Non-pigmented ciliary epithelial cell (primary cell): ENCODE measurements at regions not wholly inside any gene's neighbourhood (a gene's known extent, or its start where the extent isn't known, plus 50 kb on each side); places are given as distances from the start of the nearest gene placed in this dataset.
A peak's percentile ranks its signal among the peaks of the same experiment; 100 is the strongest.
"Not testable (repeated sequence)": the region's sequence is repeated elsewhere in the genome, so short reads cannot be mapped to it uniquely, and the experiment has no call there.

Experiments used
- DNase-seq: peaks from one replicate; pipeline ENCODE4 v3.0.0-alpha.2; 2010; ENCODE audit warnings: low read depth

- DNase-seq: peak; percentile 47
Observed at GRCh38 chr16:50497592-50497991, 50.6 kb upstream of the NKD1 start.

GRCh38 chr16:50496990-50497389 lies 51.2 kb upstream of the NKD1 start:
- no peak for DNase-seq

- no peak for DNase-seq
Observed at GRCh38 chr16:50495673-50496072, 52.5 kb upstream of the NKD1 start.

- no peak for DNase-seq
Observed at GRCh38 chr16:50494501-50495491, 53.4 kb upstream of the NKD1 start.

- no peak for DNase-seq
Observed at GRCh38 chr16:50491516-50491915, 56.7 kb upstream of the NKD1 start.

DNA sequence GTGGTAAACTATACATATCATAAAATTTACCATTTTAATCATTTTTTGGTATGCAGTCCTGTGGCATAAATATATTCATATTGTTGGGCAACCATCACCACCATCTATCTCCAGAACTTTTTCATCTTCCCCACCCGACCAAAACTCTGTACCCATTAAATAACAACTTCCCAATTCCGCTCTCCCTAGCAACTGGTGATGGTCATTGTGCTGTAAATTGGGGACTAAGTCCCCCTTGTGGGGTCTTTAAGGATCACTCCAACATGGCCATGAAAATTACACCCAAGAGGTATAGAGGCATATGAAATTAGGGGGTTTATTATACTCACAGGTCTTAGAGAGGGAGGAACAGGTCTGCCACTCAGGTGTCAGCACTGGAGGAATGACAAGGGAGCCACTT lies 57.4 kb upstream of the NKD1 start:
- DNase-seq: no peak

DNA sequence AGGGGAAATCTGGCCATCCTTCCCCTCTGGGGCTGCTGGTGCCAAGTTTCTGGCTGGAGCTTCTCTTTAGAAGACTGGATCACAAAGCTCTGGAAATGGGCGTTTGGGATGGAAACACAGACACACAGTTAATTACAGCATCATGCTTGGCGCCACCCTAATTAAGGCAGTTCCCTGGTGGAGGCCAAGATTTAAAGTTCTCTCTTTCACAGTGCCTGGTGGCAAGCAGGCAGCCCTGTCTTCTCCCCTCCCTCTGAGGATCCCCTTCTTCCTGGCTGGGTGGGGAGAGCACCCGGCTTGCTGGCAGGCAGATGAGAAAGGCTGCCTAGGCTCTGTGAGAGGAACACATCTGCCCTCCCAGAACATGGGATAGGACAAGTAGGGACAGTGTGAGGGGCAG lies 59.0 kb upstream of the NKD1 start:
- no peak for DNase-seq

DNA sequence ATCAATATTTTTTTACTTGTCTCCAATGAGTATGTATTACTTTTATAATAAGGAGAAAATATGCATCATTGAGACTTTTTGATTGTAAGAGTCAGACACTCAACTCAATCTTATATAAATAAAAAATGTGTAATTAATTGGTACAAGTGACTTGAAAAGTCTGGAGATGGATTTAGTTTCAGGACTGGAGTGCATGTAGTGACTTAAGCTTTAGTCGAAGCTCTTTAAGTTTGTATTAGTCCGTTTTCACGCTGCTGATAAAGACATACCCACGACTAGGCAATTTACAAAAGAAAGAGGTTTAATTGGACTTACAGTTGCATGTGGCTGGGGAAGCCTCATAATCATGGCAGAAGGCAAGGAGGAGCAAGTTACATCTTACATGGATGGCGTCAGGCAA lies 60.7 kb upstream of the NKD1 start:
- DNase-seq: no peak

DNA sequence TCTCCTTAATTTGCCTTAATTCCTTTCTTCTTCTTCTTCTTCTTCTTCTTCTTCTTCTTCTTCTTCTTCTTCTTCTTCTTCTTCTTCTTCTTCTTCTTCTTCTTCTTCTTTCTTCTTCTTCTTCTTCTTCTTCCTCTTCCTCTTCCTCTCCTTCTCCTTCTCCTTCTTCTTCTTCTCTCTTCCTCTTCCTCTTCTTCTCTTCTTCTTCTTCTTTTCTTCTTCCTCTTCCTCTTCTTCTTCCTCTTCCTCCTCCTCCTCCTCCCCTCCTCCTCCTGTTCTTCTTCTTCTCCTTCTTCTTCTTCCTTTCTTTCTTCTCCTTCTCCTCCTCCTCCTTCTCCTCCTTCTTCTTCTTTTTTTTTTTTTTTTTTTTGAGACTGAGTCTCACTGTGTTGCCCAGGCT lies 62.0 kb upstream of the NKD1 start:
- not testable (repeated sequence) for DNase-seq

DNA sequence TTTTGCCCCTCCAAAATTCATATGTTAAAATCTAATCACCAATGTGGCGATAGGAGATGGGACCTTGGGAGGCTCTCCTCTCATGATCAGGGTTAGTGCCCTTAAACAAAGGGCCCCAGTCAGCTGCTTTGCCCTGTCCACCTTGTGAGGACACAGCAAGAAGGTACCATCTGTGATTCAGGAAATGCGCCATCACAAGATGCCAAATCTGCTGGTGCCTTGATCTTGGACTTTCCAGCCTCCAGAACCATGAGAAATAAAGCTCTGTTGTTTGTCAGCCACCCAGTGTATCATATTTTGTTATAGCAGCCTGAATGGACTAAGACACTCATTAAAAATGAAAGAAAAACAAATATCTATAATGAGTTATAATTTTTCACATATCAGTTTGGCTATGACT lies 63.0 kb upstream of the NKD1 start:
- no peak for DNase-seq

GRCh38 chr16:50482271-50482670 lies 65.9 kb upstream of the NKD1 start:
- no peak for DNase-seq

DNA sequence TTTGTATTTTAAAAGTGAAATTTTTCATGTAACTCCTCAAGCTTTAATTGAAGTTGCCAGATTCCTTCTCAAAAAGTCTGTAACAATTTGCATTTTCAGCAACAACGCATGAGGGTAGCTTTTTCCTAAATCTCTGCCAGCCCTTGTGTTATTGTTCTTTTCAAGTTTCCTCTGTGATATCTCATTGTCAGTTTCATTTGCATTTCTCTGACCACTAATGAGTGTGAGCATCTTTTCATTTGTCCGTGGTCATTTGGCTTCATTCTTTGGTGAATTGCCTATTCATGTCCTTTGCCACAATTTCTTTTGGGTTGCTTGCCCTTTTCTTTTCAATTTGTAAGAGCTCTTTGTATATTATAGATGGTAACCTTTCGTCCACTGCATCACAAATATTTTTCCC lies 68.0 kb upstream of the NKD1 start:
- no peak for DNase-seq

DNA sequence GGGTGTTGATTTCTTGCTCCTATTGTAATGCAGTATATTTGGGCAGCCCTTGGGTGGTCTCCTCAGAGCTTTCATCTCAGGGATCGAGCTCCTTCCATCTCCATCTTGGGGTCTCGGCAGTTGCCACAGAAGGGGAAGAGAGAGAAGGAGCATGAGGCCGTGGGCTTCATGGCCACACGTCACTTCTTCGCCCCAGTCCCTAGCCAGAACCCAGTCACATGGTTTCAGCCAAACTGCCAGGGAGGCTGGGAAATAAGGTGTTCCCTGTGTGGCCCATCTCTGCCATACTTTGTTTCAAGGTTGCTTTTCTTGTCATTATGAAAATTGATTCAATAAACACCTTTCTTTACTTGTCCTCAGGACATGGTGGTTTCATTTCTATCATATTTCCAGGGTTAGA lies 68.4 kb upstream of the NKD1 start:
- no peak for DNase-seq

DNA sequence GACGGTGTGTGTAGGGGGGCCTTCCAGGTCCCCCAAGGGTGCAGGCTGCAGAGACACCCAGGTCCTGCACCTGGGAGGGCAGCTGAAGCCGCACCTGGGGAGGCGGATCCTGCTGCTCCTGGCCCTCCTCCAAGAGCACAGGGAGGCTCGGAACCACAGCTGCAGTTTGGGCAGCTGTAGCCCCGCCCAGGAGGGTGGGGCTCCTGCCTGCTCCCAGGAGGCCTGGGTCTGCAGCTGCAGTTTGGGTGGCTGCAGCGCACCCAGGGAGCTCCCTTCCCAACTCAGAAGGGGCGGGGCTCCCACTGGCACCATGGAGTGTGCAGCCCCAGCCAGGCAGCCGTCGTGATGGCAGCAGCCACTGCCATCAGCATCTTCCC lies 69.4 kb upstream of the NKD1 start:
- no peak for DNase-seq

DNA sequence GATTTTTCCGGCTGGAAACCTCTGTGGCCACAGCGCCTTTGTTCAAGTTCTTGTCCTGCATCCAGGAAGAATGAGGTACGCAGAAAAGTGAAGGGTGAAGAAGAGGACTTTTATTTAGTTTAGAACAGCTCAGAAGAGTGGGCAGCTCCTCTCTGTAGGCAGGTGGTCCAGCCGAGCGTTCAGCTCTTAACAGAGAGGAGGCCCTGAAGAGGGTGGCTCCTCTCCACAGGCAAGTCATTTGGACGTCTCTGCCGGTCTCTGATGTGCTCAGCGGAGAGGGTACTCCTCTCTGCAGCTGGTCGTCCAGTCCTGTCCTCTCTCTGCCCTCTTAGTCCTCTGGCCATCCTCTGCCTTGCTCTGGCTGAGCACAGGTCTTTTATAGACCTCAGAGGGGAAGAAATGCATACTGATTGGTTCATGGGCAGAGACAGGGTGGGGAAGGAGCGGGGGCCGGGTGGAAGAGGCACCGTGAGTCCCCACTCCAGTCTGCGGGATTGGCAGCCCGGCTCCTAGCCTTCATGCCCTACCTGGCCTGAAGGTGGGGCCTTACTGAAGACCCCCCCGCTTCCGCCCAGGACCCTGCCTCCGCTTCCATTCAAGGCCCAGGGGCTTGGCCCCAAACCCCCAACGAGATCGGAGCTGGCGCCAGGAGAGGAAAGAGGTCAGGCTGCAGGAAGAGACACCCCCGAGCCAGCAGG lies 70.0 kb upstream of the NKD1 start:
- no peak for DNase-seq

DNA sequence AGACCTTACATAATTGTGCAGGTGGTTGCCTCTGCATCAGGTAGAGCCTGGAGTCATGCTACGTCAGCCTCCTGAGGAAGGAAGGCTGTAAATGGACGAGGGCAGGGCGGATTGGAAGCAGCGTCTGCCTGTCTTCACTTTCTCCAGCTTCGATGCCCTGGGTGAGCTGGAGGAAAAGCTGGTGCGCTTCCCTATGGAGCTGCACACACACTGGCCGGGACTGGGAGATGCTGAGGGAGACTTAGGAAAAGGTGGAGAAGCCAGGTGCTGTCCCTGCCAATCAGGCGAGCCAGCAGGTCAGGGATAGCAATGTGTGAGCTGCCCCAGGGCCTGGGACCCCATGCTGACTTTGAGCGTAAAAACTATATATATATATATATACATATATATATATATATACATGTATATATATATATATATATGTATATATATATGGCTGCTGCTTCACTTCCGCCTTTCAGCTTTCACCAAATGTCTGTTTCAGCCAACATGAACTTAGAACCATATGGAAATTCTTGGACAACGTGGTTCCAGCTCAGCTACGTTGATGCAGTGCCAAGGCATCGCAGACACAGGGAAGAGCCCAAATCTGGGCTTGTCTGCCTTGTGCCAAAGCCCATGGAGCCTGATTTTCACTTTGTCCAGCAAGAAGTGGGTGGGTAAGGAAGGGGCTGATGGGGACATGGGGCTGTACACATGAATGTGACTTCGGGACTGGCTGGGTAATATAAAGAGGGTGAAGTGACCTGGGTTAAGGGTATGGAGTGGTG lies 71.5 kb upstream of the NKD1 start:
- no peak for DNase-seq

GRCh38 chr16:50475170-50475569 lies 73.0 kb upstream of the NKD1 start:
- DNase-seq: no peak

- DNase-seq: no peak
Observed at GRCh38 chr16:50474138-50474537, 74.1 kb upstream of the NKD1 start.

- no peak for DNase-seq
Observed at GRCh38 chr16:50473356-50473945, 74.7 kb upstream of the NKD1 start.

DNA sequence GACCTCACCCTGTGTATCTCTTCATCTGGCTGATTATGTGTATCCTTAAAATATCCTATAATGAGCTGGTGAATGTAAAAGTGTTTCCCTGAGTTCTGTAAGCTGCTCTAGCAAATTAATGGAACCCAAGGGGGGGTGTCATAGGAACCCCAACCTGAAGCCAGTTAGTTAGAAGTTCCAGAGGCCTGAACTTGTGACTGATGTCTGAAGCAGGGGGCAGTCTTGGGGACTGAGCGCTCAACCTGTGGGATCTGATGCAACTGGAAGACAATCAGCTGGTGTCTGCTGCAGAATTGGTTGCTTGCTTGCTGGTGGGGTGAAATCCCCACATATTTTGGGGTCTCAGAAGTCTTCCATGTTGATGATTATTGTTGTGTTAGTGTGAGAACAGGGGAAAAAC lies 75.7 kb upstream of the NKD1 start:
- DNase-seq: no peak

DNA sequence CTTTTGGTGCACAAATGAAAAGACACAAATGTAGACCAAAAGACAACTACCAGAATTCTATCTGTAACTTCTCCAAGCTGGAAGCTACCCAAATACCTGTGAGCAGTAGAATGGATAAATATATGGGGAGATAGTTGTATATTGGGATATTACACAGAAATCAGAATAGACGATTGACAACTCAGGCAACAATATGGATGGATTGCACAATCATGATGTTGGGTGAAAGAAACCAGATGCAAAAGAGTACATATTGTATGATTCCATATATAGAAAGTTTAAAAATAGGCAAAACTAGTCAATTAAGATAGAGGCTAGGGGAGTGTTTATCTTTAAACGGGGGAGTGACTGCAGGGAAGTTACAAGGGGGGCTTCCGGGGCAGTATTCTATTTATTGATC lies 77.5 kb upstream of the NKD1 start:
- DNase-seq: no peak

DNA sequence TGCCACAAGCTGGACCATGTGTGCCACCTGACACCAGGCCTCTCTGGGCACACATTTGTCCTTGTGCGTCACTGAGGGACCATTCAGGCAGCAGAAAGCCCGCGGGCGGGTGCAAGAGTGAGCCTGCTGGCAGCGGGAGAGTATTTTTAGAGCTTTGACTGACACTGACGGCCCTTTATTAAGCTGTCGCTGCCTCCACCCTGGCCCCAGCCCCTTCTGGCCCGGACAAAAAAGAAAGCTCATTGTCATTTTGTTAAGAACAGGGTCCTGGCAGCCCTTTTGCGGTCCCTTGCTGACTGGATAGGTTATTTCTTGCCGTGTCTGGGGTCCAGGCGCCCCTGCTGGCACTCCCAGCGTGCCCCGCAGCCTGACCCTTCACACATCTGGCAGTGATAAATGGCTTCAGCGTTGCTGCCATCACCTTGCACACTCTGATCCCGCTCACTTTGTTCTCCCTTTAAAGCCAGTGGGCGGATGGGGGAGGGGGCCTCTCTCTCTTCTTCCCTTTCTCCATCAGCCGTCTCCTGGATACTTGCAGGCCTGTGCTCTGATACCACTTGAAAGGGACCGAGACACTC lies 78.4 kb upstream of the NKD1 start:
- no peak for DNase-seq
